Activated CD4-positive, alpha-beta T cell treated with anti-CD3 and anti-CD28 coated beads, Interleukin-2, amount 50 U/mL, for 48 hours (primary cell): ENCODE measurements at regions not wholly inside any gene's neighbourhood (a gene's known extent, or its start where the extent isn't known, plus 50 kb on each side); places are given as distances from the start of the nearest gene placed in this dataset.

Source experiments
- DNase-seq, 2 experiments: peaks; one replicate each; pipeline ENCODE4 v3.0.0-alpha.2; 2020

GRCh38 chr6:9564021-9564420 is 850.9 kb downstream of the TFAP2A start:
- DNase-seq = no peak

GRCh38 chr6:9563568-9563967 is 851.3 kb downstream of the TFAP2A start:
- DNase-seq = no peak

- DNase-seq = no peak
Observed at GRCh38 chr6:9554806-9555205, 860.1 kb downstream of the TFAP2A start.

- no peak for DNase-seq
Observed at GRCh38 chr6:9554323-9554722, 860.6 kb downstream of the TFAP2A start.

- DNase-seq = no peak
Observed at GRCh38 chr6:9553002-9553401, 861.9 kb downstream of the TFAP2A start.

GRCh38 chr6:9543649-9544048 is 871.2 kb downstream of the TFAP2A start:
- DNase-seq = no peak

GRCh38 chr6:9540534-9541126 is 874.2 kb downstream of the TFAP2A start:
- no peak for DNase-seq

- no peak for DNase-seq
Observed at GRCh38 chr6:9540126-9540525, 874.7 kb downstream of the TFAP2A start.

GRCh38 chr6:9539231-9539755 is 875.6 kb downstream of the TFAP2A start:
- DNase-seq = no peak

- no peak for DNase-seq
Observed at GRCh38 chr6:9537381-9537780, 877.5 kb downstream of the TFAP2A start.

GRCh38 chr6:9535106-9535505 is 879.8 kb downstream of the TFAP2A start:
- DNase-seq = no peak

GRCh38 chr6:9532621-9533557 is 882.0 kb downstream of the TFAP2A start:
- DNase-seq = no peak

- DNase-seq = no peak
Observed at GRCh38 chr6:9527679-9528286, 887.1 kb downstream of the TFAP2A start.

GRCh38 chr6:9523462-9523861 is 891.4 kb downstream of the TFAP2A start:
- no peak for DNase-seq

- DNase-seq = no peak
Observed at GRCh38 chr6:9522101-9522500, 892.8 kb downstream of the TFAP2A start.

- DNase-seq = no peak
Observed at GRCh38 chr6:9521152-9521530, 893.7 kb downstream of the TFAP2A start.

GRCh38 chr6:9520417-9521151 is 894.3 kb downstream of the TFAP2A start:
- no peak for DNase-seq

- DNase-seq = no peak
Observed at GRCh38 chr6:9518431-9518830, 896.4 kb downstream of the TFAP2A start.

GRCh38 chr6:9517806-9518205 is 897.1 kb downstream of the TFAP2A start:
- no peak for DNase-seq

- DNase-seq = no peak
Observed at GRCh38 chr6:9515633-9516606, 899.0 kb downstream of the TFAP2A start.

GRCh38 chr6:9514146-9514545 is 900.7 kb downstream of the TFAP2A start:
- no peak for DNase-seq

- DNase-seq = no peak
Observed at GRCh38 chr6:9511157-9511556, 903.7 kb downstream of the TFAP2A start.
